NCI-H748 (cell line): ENCODE measurements at regions not wholly inside any gene's neighbourhood (a gene's known extent, or its start where the extent isn't known, plus 50 kb on each side); places are given as distances from the start of the nearest gene placed in this dataset.
A peak's percentile ranks its signal among the peaks of the same experiment; 100 is the strongest.

Experiments
- DNase-seq: peaks from one replicate; lab custom pipeline; 2025; ENCODE audit not compliant: unreplicated experiment; lab: John Stamatoyannopoulos, UW

DNA sequence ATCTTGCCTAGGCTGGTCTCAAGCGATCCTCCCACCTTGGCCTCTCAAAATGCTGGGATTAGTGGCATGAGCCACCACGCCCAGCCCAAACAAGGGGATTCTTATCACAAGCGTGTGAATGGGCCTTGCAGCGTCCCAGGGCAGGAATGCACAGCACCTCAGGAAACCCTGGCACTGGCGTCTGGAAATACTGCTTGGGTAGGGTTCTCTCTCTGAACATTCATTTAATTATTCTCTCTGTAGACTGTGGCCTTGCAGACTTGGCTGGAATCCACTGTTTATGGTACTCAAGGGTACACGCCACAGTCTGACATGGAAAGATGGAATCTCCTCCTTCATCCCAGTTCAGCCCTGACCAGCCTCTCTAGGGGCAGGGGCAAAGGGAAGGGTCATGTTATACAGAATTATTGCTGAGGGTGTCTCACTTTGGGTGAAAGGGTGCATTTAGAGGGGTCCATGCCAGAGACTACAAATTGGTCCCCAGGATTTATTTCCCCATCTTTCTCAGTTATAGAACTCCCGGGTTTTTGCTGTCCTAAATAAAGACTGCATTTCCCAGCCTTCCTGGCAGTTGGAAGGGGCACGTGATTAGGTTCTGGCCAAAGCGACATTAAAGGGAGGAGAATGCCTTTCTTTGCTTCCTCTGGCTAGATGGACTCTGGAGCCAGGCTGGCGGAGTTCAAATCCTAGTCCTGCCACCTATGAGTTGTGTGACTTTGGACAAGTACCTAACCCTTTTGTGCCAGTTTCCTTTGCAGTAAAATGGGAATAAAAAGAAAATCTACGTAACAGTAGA is 147.2 kb upstream of the HAAO start:
- DNase-seq, result no peak

DNA sequence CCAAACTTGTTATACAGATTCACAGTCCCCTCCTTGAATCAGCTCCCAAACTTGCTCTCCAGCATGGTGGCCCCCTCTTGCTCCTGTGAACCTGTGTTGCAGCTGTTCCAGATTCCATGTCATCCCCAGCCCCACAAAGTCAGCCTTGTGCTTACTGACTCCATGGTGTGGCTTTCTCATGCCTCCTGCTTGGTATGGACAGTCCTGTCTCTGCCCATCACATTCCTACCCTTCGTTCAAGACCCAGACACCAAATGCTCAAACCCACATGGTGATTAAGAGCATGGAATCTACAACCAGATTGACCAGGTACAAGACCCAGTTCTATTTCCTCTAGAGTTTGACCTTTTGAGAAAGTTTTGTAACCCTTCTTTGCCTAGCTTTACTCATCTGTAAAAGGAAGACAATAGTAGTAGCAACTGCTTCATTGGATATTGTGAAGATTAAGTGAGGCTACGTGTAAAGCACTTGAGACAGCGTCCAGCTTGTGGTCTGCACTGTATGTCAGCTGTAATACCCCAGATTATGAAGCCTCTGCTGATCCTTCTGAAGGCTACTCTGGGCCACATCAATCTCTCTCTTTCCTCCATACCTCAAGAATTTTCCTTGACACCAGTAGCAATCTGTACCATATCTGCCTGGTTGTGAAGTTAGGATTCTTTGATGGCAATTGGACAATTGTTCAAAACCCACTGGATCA is 146.4 kb upstream of the HAAO start:
- no peak for DNase-seq

DNA sequence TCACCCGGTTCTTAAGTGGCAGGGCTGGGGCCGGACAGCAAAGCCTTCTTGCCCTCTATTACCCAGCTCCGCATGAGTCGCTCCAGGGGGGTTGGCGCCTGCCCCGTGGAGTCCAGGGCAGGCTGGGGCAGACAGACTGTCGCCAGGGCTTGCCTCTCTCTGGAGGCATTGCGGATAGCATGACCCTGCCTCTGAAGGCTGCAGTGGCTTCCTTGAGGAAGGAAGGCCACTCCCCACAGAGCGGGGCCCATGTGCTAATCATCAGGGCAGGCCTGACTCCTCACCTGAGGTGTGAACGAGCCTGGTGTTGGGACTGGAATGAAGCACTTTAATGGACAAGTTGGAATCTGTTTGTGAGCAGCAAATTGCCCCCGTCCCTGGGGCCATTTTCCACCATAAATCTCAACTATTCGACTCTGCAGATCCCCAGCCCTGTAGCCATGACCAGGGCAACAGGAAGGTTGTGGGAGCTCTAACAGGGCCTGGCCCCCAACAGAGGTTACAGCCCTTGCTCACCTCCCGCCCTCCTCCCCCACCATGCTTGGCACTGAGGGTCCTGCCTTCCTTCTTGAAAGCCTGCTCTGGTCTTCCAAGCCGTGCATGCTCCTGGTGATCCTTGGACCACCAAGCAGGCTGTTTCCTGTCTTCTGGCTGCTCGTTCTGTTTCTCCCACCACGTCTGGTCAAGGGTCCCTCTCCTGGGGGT is 144.9 kb upstream of the HAAO start:
- peak; percentile 43 for DNase-seq

DNA sequence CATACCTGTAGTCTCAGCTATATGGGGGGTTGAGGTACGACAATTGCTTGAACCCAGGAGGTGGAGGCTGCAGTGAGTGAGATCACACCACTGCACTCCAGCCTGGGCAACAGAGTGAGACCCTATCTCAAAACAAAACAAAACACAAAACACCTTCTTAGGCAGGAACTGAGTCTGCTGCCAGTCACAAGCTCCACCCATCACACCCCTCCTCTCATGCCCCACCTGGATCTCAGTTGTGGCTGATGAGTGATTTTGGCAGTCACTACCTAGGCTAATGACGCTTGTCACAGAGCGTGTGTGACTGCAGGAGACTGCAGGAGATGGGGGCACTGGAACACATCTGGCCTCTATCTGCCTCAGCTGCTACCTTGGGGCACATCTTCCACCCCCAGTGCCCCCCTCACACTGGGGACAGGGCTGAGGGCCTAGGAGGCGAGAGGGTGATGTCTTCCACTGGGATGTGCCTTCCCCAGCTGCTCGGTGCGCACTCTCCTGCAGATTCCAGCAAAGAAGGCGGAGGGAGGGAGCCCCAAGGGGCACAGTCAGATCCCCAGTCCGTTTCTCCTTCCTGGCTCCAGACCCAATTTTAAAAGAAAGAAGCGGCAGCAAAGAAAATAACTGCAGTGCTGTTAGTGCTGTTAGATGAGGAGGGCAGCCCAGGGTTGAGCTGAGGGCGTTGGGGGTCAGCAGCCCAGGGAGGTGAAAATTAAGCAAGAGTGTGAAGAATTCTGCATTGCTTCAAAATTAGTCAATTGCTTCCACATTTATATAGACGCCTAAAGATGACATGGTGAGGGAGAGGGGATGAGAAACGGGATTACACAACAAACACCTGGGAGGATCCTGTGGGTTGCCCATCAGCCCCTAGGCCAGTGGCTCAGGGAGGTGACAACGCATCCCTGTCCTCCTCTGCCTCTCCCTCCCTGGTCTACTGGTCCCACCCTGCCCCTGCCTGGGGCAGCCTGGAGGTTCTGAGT is 143.6 kb upstream of the HAAO start:
- peak; percentile 21 for DNase-seq

DNA sequence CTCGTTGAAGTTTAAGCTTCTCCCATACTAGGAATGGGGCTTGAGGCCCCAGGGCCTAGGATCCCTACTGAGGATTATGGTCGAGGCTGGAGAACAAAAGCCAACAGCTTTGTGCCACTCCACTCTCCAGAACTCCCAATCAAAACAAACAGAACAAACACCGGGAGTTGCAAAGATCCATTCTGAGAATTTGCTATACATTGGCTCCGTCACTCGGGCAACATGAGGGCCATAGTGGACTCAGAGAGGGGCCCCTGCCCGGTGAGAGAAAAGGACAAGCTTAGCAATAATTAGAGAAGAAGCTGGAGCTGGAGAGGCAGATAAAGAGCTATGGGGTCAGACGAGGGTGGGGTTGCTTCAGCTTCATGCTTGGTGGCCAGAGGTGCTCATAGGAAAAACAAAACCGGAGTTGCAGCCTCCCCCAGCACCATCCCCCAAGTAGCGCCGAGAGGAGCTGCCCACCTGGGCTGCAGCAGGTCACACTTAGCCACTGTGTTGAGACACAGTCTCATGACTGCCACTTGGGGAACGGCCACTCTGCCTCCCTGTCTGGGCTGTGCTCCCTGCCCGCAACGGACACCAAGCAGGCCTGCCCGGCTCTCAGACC is 142.3 kb upstream of the HAAO start:
- no peak for DNase-seq

DNA sequence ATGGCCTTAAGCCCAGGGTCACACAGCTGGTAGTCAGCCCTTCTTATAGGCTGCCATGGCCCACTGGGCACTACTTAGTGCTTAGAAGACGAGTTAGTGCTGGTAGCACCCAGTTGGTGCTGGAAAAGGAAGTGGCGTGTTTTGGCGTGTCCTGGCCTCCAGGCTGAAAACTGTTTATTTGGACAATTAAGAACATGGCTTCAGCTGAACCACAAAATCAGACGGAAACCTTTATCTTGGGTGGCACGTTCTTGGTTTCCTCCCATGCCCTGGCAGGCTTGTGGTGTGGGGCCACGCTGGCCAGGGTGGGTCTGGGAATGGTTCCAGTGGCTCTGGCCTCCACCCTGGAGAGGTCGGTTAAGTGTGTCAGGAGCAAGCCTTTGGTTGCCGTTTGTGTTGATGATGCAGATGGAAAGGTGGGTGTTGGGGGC is 141.5 kb upstream of the HAAO start:
- no peak for DNase-seq

DNA sequence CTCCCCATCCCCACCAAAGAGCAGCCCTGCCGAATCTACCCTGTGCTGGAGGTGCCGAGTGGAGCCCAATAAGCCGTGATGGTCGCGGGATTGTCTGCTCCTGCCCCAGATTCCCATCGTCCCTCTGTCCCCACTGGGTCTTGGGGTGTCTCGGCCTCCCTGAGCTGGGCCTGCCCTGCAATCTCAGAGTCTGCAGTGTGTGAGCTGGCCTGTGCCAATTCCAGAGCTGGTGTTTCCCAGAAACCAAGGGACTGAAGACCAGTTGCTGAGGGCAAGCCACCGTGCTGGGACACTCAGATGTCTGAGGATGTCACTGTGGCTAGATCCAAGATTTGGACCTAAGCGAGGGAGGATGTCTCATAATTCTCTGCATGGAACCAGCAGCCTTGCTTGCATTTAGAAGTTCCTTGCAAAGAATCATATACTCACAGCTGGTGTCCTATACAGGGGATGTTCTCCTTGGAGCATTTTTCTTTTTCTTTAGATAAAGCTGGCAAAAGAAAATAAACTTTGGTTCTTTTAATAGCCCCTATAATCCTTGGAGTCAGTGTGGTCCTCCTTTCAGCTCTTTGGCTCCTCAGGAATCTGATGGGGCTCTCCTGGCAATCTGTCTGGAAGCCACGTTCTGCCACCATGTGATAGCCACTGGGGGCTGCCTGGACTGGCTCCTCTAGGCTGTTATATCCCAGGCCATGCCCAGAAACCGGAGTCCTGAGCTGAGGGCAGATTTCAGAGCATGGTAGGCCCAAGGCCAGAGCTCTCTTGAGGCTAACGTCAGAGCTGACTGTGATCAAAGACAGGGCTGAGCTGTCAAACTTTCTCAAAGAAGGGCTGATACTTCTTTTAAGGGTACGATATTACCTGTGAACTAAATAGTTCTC is 140.1 kb upstream of the HAAO start:
- no peak for DNase-seq

DNA sequence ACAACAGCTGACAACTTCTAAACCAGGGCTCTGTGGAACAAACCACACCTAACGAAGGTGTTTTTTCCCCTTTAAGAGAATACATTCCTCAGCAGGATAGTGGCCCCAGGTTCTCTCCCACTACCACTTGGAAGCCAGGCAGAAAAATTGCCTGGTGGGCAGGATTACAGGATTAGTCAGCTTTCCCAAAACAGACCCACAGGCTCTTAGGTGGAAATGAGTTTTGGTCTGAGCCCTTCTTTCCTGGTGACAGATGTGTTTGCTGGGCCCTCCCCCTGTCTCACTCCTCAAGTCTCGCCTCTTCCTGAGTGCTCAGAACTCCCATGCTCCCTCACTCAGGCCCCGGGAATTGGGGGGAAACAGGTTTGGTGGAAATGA is 139.4 kb upstream of the HAAO start:
- no peak for DNase-seq

DNA sequence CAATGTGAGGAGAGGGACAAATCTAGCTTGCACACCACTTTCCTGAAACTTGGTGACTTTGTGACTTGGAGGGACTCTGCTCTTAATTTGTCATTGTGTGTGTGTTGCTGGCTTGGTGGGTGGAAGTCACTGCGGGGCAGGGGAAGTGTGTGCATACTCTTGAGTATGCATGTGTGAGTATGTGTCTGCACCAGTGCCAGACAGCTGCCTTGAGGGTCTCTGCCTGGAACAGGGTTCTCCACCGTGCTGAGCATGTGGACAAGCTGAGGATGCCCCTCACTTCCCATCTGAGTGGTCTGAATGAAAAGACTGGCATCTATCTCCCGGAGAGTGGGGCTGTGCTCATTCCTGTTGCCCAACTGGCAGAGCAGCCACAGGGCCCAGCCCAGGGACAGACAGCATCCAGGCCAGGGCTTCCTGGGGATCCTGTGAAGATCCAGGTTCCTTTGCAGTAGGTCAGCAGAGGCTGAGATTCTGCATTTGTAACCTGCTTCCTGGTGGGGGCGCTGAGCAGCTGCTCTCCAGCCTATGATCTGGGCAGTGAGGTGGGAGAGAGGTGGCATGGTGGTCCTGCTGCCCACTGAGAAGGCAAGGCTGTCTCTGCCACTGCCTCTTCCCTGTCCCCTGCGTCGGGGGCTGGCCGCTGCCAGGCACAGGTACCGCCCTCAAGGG is 138.9 kb upstream of the HAAO start:
- DNase-seq, result peak; percentile 10

DNA sequence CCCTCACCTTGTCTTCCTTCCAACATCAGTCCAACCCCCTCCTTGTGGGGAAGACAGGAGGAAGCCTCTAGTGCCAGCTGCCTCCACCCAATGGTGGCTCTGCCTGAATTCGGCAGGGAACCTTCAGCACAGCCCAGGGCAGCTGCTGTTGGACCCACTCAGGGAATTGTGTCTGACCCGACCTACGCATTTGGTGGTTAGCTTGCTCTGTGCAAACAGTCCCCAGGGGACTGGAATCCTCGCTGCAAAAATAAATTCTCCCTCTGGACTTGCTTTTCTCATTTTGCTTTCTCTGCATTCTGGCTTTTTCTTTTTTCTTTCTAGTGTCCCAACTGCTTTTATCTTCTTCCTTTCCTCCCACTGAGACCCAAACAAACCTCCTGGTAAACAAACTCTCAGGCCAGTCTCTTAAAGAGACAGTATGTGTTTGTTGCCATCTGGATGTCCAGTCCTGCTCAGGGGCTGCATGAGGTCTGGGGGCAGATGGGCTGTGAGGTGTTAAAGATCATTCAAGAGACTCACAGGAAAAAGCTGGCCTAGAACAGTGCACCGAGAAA is 137.7 kb upstream of the HAAO start:
- DNase-seq, result peak; percentile 50

DNA sequence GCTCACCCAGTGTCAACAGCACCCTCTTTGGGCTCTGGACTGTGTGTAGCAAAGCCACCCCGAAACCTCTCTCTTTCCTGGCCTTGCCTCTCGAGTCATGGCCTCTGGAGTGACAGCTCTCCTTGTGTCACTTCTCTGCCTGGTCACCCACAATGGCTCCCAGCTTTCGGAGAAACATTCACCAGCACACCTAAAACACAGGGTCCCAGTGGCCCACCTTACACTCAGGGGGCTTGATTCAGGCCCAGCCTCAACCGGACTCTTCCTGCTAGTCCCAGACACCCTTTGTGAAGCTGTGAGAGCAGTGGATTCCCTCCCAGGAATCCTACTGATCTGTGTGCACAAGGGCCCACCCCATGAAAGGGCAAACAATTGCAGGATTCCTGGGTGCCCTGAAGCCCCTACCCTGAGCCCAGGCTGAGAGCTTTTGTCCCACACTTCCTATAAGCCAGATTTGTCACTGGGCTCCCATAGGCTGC is 137.2 kb upstream of the HAAO start:
- no peak for DNase-seq

DNA sequence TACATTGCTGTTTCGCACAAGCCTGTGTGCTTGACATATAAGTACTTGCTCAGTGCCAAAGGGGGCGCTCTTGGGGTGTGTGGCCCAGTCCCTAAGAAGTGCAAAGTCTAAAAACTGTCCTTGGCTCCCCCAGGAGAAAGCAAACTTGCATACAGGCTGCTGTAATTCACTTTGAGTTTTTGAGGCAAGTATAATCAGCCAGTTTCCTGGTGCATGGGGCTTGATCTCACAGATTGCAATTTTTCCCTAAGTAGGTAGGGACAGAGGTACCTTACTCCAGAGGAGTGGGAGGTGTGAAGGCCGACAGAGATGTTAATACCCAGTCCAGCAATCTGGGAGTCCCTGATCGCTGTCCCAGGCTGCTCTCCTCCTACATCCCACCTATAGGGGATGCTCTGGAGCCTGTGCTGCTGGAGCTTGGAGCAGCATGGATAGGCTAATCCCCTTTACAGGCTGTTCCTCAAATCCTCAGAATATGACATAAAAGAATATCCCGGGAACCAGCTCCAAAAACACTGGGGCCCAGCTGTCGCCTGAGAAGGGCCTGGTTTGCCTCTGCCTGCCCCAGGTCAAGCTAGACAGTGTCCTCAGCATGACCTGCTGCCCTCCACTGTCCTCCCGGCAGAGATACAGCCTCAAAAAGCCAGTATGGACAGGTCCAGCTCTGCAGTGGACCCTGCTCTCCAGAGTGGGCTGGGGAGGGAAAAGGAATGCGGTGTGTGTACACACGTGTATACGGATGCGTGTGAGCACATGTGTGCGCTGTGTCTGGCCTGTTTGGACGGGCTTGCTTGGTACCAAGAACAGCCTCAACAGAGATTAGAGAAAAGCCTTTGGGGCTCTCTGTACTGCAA is 136.5 kb upstream of the HAAO start:
- DNase-seq, result peak; percentile 34

DNA sequence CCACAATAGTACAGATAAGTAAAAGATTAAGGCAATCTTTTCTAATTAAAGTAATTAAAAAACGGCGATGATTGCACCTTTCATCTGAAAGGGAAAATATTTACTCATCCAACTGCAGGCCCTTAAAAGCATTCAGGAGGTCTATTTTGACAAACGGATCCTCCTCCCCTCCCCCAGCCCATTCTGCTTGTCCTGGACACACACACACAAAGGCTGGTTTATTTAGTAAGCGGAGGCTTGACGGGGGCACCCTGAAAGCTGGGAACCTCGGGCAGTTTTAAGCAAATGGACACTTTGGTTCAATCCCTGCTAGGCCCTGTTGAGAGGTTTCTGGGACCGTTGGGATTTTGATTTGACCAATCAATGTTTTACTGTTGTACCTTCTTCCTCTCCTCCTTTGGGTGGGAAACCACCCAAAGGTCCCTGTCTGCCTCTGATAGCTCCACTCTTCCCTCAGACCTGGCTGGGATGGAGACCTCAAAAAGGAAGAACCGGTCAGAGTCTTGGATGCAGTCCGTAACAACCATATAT is 135.8 kb upstream of the HAAO start:
- DNase-seq, result peak; percentile 95

DNA sequence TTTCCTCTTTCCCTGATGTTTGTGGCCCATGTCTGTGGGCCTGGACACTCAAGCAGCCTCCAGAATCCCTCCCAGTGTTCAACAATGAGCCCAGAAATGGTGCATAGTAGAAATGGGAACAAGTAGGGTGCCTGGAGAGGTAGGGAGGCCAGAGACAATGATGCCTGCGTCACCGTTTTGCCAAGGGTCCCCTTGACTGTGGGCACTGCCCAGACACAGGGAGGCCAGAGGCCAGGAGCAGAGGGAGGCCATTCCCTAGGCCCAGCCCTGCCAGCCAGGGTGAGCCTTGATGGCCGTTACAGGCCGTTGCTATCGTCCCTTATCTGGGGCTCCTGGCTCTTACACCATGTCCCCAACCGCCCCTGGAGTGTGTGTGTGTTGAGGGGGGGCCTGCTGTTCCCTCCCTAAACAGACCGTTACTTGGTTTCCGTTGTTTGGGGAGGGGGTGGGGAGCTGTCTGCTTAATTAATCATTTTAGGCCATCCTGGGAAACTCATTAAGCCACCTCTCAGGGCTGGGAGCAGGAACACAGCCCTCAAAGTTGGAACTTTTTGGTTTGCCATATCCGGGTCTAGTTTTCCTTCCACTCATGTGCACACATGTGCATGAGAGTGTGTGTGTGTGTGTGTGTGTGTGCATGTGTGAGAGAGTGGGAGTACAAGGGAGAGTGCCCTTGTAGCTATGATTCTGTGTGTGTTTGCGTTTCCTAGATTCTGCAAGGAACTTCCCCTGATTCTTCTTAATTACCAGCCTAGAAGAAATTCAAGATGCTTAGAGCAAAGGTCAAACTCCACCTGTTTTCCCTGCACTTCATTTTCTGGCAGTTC is 135.2 kb upstream of the HAAO start:
- no peak for DNase-seq

DNA sequence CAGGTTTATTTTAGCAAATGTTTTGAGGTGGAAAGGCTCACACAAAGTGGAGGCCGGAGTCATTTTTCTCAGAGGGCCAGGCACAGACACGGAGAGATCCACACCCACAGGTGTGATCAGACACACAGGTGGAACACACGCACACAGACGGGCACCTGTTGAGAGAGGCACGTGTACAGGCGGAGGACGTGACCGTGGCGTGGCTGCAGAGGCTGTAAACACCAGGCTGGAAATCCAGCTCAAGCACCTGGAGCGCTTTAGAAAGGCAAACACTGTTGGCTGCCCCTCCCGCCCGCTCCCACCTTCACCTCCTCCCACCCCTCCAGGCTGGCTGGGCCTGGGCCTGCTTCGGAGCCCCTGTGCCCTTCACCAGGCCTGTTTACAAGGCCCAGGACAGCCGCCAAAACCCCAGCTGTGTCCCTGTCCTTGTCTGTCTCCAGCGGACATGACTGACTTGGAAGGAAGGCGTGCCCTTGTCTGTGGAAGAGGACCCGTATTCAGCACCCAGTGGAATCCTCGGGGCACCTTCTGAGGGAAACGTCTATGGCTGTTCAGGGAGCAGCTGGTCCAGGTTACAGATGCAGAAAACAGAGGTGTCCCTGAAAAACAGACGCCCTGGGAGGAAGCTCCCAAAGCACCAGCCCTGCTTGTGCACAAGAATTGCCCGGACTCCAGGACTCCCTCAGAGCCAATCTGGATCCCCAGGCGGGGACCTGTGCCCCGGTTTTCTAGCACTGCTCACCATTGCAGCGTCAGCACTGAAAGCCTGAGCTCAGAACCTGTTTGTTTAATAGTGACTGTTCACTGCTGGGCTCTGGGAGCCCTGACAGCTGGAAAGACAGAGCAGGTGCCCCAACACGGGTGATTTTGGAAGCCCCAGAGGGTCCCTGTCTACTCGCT is 134.3 kb upstream of the HAAO start:
- DNase-seq, result peak; percentile 93
